HG03097 (cell line): ENCODE measurements at regions not wholly inside any gene's neighbourhood (a gene's known extent, or its start where the extent isn't known, plus 50 kb on each side); places are given as distances from the start of the nearest gene placed in this dataset.

ENCODE experiments used
- ATAC-seq: cut with Tn5 transposase; IDR thresholded peaks from one replicate; pipeline ENCODE4 v1.9.1; 2021; ENCODE audit not compliant: unreplicated experiment, low FRiP score

DNA sequence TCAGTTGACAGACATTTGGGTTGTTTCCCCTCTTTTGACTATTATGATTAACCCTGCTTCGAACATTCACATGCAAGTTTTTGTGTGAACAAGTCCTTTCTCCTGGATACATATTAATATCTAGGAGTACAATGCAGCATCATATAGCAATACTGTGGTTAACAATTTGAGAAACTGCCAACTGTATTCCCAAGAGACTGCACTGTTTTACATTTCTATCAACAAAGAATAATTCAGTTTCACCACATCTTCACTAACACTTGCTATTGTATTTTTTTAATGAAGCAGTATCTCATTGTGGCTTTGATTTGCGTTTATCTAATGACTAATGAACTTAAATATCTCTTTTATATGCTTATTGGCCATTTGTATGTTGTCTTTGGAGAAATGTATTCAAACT lies 184.6 kb upstream of the NBEA start:
- ATAC-seq = no peak

DNA sequence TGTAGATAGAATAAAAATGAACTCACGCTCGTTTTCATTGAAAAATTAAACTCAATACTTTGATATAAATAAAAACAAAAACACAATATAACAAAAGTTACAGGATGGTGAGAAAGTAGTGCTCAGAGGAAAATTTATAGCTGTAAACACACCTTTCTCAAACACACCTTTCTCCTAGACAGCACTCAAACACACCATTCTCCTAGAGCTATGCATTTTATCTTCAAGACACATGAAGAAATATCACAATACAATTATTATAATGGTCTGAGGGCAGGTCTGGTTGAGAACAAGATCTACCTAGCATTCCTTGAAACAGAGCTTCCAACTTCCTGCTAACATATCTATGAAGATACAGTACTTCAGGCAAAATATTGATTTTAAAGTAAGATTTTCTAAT lies 183.4 kb upstream of the NBEA start:
- no peak for ATAC-seq

DNA sequence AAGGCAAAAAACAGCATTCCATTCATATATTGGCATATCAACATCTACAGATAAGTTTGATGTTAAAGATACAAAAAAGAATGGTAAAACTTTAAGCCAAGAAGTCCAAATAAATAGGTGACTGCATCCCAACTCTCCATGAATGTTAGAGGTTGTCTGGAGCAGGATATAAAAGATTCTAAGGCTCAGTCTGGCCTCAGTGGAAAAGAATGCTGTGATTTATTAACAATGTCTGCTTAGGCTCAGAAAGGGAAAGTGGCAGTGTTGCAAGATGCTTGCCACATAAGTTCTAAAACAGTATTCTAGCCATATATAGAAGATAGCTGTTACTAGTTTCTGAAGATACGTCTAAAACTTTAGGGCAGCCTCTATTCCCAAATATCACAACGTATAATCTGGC lies 179.8 kb upstream of the NBEA start:
- no peak for ATAC-seq

DNA sequence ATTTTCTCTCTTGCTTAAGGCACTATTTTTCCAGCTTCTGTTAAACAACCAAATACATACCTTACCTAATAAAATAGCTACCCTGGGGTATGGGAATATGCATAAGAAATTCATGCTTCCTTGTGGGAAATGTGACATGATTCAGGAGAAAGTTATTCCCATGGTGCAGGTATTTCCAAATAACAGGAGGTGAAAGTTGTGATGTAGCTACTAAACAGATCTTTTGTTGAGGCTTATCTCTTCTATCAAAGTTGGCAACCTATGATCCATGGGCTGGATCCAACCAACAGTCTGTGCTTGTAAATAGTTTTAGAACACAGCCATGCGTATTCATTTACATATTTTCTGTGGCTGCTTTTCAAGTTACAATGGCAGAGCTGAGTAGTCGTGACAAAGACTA lies 177.8 kb upstream of the NBEA start:
- no peak for ATAC-seq

- no peak for ATAC-seq
Observed at GRCh38 chr13:34765446-34766180, 176.5 kb upstream of the NBEA start.

DNA sequence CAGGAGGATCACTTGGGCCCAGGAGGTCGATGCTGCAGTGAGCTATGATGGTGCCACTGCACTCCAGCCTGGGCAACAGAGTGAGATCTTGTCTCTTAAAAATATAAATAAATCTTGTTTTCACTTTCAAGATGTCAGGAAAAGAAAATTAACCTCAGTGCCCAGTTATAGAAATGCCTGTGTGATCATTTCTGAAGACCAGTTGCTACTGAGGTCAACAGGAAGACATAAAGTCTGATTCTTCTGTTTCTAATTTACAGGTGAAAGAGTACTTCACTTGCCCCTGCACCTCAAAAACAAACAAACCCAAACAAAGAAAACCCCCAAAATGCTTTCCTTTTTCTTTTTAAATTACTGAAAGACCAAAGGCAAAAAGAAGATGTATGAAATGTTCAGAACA lies 174.3 kb upstream of the NBEA start:
- no peak for ATAC-seq

DNA sequence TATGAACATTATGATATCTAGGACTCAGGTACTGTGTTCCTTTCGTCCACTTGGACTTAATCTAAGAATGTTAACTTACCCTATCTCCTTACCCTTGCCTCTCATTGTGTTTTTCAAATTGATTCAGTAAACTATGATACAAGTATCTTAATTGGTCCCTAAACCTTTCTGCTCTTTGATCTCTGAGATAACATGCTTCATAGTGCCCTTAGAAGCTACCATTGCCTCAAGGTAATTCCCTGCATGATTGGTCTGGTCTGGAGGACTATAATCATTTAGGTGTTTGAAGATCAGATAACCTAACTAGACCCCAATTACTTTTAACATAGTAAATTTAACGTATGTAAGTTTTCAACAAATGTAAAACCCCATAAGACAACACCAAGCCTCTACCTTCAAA lies 169.9 kb upstream of the NBEA start:
- no peak for ATAC-seq

GRCh38 chr13:34772881-34773280 lies 169.2 kb upstream of the NBEA start:
- no peak for ATAC-seq

DNA sequence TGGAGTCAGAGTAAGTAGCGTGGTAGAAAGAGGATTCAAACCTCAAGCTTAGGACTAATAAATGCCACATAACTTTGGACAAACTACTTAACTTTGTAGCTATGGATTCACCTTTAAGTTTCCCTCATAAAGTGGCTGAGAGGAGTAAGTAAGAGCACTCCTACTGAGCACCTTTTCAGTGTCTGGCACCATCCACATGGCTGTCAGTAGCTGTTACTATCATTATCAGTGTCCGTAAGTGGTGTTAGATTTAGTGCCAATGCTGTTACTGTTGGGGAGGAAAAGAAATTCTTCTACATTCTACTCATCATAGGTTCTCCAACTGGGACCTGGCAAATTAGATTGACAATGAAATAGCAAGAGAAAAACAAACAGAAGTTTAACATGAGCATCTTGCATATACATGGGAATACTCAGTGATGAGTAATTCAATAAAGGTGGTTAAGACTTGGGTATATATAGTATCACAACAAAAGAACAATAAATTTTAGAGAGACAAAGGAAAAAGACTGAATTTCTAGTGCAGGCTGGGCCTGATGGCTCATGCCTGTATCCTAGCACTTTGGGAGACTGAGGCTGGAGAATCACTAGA lies 165.6 kb upstream of the NBEA start:
- ATAC-seq = no peak

GRCh38 chr13:34777089-34777913 lies 164.8 kb upstream of the NBEA start:
- no peak for ATAC-seq

DNA sequence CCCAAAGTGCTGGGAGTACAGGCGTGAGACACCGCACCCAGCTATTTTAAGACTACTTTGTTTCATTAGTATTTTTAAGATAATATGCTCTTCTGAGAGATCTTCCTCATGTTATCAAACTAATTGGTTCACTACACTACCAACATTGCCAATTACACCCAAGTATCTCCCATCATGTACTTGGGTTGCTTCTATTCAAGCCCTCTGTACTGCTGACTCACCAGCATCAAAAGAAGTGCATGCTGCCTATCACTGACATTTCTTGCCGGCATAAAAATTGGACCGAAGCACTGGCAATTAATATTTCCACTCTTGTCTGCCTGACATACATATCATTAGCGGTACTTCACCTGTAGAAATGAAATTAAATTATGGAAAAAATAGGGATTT lies 164.2 kb upstream of the NBEA start:
- no peak for ATAC-seq

- ATAC-seq = no peak
Observed at GRCh38 chr13:34779171-34779570, 162.9 kb upstream of the NBEA start.

- no peak for ATAC-seq
Observed at GRCh38 chr13:34793301-34793700, 148.8 kb upstream of the NBEA start.

DNA sequence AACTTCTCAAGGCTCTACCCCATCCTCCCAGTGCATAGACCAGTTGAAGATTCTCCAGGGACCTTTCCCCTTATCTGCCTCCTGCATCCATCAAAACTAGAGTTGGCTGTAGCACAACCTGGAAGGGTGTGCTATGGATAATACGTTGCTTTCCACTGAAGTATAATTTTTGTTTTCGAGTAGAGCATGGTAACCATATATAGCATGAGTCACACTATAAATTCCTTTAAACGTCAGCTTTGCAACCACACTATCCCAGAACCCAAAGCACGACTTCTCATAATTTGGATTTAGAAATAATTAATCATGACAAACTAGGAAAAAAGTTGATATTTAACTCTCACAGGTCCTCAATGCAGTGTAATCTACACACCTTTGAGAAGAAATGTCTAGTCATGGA lies 138.3 kb upstream of the NBEA start:
- no peak for ATAC-seq

DNA sequence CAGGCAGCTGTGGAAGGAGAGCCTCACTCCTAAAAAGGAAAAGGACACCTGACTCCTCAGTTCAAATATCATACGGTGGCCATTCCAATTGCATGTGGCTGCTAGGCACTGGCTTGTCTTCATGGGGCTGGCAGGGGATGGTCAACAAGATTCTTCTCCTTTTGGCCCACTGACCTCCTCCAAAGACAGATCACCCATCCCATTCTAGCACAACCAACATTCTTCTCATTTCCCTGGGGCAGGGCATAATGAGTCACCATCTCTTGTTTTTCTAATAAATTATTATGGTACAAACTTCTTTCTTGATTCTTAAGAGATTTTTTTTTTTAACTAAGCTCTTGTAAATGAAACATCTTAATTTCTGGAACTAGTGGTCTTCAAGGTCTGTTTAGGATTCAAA lies 136.7 kb upstream of the NBEA start:
- no peak for ATAC-seq

GRCh38 chr13:34808649-34809048 lies 133.4 kb upstream of the NBEA start:
- no peak for ATAC-seq

DNA sequence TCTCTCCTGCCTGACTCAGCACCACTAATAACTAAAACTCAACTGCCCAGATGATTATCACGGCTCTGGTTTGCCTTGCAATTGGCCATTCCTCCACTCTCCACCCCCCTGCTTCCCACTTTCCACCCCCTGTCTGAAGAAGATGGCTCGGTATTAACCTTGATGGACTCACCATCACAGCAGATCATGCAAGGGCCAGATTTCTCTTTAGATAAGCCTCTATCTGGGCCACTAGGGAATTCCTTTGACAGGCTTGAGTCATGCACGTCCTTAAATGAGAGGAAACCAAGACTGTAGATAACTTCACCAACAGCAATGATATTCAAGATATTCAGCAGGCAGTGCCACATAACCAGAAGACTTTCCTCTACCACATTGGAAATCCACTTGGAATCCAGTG lies 131.1 kb upstream of the NBEA start:
- ATAC-seq = no peak

GRCh38 chr13:34815526-34815925 lies 126.5 kb upstream of the NBEA start:
- ATAC-seq = no peak

DNA sequence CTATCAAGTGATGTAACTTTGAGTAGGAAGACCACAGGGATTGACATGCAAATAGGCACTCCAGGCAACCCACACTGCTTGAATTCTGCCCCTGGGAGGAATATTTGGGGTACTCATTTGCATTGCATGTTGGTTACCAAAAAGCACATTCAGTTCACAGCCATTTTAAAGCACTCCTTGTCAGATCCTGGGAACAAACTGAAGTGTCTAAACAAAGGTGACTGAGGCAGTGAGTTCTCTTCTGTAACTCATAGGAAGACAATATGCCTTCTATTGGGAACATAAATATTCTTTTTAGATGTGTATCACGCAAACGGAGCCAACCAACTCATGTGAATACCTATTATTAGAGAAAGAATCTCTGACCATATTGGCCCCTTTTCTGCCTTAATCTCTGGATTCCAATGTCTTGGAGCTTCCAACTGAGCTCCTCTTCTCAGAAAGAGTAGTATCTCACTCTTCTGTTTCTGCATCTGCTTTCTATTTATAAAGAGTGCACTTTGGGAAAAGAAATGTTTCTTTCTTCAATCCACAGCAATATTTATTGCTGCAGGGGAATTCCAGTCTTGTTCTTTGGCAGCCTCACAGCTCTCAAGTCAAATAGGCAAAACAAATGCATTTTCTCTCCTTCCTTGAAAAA lies 125.7 kb upstream of the NBEA start:
- no peak for ATAC-seq

DNA sequence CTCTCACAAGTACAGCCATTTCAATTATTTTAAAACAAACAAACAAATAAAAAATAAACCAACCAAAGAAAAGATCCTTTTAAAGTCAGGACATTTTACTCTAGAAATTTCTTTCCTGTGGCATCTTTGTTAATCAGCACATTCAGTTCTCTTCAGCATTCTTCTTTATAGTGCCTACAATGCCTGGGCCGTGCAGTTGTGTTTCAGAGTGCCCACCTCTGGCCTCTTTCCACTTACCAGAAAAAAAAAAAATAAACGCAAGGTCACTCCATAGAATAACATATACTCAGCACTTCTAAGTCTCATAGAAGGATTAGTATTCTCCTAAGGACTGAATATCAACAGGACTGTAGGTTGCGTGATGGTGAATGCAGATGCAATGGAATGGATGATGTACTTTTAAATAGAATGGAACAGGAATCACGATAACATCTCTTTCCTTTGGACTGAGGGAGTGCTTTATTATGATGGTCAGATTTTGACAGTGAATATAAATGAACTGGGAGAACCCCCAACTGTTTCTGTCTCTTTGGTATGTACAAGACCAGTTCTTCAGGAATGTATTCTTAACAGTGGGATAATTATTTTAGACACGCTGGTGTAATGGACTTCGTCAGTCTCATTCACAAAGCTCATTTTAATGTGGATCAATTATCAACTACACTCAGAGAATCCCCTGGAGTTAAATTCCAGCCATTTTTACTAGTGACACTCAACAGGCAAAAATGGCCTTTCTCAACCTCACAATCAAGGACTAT lies 125.0 kb upstream of the NBEA start:
- no peak for ATAC-seq

GRCh38 chr13:34822650-34823049 lies 119.4 kb upstream of the NBEA start:
- ATAC-seq = no peak
